GM12872 (cell line): ENCODE measurements at regions not wholly inside any gene's neighbourhood (a gene's known extent, or its start where the extent isn't known, plus 50 kb on each side); places are given as distances from the start of the nearest gene placed in this dataset.

ENCODE experiments used
- TF ChIP-seq, protein P1 (sequence below): IDR thresholded peaks from 3 replicates; pipeline ENCODE4 v1.5.1; 2011; ENCODE audit warnings: low read depth, mild to moderate bottlenecking, low read length, moderate library complexity; ENCODE audit not compliant: insufficient read depth

DNA sequence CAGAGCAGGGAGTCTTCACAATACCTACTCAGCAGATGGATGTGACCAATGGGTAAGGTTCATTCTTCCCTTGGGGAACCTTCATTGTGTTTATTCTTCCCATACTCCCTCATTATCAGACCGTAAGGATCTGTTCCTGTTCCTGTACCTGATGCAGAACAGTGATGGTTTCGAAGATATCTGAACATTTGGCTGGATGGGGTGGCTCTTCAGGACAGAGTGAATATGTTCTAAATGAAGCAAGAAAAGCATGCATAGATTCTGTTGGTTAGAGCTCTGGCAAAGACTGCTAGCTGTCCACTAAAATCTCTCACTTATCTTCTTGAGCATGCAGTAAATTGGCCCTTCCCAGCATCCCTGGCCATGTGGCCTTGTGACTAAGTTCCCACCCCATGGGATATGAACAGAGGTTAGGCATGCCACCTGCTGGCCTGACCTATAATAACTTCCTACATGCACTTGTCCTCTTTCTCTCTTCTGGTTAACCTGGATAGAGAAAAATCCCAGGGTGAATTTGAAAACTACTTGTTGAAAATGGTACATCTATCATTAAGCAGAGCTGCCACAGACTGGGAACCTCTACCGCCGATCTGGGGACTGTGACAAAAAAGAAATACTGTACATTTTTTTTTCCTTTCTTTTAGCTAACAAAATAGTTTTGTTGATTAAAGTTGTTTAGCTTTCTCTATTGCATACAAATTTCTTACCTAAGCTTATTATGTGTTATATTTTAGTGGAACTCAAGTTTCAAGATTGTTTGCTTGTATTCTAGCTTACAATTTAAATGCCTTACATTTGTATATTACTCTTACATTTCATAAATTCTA is 60.0 kb upstream of the BANK1 start:
- TF ChIP-seq, protein P1, sequence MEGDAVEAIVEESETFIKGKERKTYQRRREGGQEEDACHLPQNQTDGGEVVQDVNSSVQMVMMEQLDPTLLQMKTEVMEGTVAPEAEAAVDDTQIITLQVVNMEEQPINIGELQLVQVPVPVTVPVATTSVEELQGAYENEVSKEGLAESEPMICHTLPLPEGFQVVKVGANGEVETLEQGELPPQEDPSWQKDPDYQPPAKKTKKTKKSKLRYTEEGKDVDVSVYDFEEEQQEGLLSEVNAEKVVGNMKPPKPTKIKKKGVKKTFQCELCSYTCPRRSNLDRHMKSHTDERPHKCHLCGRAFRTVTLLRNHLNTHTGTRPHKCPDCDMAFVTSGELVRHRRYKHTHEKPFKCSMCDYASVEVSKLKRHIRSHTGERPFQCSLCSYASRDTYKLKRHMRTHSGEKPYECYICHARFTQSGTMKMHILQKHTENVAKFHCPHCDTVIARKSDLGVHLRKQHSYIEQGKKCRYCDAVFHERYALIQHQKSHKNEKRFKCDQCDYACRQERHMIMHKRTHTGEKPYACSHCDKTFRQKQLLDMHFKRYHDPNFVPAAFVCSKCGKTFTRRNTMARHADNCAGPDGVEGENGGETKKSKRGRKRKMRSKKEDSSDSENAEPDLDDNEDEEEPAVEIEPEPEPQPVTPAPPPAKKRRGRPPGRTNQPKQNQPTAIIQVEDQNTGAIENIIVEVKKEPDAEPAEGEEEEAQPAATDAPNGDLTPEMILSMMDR, result peak; percentile 65; the same call in 2 of the 3 replicates

DNA sequence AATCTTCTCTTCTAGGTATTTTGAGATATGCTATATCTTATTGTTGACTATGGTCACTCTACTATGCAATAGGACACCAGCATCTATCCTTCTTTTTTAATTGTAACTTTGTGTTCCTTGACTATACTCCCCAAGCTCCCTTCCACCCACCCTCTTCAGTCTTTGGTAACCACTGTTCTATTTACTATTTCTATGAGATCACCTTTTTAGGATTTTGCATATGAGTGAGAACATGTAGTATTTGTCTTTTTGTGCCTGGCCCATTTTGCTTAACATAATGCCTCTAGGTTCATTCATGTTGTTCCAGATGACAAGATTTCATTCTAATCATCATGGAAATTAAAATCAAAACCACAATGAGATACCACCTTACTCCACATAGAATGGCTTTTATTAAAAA is 63.3 kb upstream of the BANK1 start:
- TF ChIP-seq, protein P1, result no peak

DNA sequence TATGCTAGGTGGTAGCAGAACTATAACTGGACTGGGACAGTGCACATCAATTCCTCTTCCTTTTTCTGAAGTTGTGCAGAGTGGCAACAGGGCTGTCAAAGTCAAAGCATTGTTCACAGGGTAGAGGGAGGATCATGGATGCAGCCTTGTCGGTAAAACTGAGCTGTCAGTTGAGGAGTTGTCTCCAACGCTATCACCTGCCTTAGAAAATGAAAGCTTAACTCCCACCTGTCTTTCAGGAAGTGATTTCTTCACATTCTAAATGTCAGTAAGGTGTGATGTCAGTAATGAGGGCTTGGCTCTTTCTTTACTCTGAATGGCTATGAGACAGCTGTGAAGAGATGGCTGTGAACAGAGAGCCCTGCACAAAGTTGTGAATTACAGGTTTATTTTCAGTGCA is 66.4 kb upstream of the BANK1 start:
- TF ChIP-seq, protein P1, result no peak

DNA sequence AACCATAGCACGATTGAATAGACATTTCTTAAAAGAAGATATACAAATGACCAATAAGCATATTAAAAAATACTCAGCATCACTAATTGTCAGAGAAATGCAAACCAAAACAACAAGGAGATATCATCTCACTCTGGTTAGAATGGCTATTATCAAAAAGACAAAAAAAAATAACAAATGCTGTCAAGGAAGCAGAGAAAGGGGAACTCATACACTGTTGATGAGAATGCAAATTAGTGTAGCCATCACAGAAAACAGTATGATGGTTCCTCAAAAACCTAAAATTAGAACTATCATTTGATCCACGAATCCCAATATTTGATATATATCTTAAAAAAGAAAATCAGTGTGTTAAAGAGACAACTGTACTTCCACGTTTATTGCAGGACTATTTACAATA is 71.7 kb upstream of the BANK1 start:
- TF ChIP-seq, protein P1, result no peak

DNA sequence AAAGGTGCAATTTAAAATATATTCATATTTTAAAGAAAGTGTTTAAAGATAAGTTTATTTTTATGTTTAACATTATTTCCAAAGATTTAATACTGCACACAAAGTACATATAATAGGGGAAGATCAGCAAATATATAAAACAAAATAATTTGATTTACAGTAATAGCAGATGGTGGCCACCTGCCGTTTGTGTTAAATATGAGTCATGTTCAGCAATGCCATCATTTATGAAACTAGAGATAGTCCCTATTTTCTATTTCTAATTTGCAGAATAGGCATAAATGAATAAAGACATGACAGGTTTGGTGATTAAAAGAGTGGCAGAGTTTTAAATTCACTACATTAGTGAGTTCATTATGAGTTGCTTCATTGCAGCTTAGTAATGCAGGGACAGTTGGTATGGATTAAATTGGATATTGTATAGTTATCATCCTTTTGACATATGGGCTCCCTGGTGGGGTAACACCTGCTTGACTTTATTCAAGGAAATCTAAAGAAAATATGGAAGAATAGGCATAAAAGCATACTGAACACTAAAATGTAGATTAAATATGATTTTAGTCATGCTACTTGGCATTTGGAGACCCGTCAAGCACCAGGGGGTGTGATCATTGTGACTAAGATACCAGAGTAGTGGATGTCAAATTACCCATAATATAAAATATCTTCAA is 78.8 kb upstream of the BANK1 start:
- TF ChIP-seq, protein P1, result no peak

DNA sequence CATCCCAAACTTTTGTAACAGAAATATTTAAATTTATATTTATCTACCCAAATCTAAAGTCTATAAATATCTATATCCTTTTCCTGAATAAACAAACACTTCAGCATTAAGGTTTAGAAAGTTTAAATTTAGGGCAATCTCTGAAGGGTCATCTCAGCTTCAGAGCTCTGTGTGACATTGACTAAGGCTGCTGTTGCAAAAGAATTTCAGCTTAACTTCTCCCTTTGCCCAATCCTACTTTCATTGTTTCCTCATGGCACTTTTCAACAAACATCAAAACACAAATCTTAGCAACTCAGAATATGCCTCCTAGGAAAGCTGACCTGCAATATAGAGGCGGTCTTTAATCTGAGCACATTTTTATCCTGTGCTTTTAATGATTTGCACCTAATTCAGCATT is 79.7 kb upstream of the BANK1 start:
- TF ChIP-seq, protein P1, result no peak

DNA sequence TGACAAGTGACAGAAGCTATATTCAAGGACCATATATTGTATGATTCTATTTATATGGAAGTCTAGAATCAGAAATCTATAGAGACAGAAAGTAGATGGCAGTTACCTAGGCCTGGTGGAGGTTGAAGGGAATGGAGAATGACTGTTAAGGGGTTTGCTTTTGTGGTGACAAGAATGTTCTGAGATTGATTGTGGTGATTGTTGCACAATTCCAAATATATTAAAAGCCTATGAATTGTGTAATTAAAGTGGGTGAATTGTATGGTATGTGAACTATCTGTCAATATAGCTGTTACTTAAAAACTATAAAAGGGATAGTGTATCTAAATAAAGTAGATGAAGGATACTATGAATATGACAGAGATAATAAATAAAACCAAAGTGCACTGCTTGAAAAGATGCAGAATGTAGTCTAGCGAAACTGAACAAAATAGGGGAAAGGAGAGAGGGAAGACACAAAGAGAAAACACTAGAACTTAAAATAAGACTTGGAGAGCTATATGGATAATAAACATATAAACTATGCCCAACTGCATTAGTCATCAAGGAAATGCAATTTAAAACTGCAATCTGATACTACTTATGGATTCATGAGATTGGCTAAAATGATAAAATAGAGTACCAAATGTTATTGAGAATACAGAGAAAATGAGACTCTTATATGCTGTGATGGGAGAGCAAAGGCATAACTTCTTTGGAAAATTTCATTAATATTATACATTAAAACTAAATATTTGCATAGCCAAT is 82.1 kb upstream of the BANK1 start:
- TF ChIP-seq, protein P1, result no peak
